GM12873 (cell line): ENCODE measurements at regions not wholly inside any gene's neighbourhood (a gene's known extent, or its start where the extent isn't known, plus 50 kb on each side); places are given as distances from the start of the nearest gene placed in this dataset.

Experiments
- CTCF ChIP-seq: IDR thresholded peaks from 2 replicates; pipeline ENCODE4 v1.5.1; 2012; ENCODE audit warnings: low read depth, mild to moderate bottlenecking, moderate library complexity, low read length, control low read depth; ENCODE audit not compliant: insufficient read depth; ENCODE audit errors: missing control alignments

GRCh38 chr10:33067481-33067880, 109.5 kb upstream of the ITGB1 start:
- TF ChIP-seq CTCF: no peak

GRCh38 chr10:33066558-33067236, 108.7 kb upstream of the ITGB1 start:
- TF ChIP-seq CTCF: no peak

GRCh38 chr10:33065111-33065510, 107.1 kb upstream of the ITGB1 start:
- TF ChIP-seq CTCF: no peak

- no peak for TF ChIP-seq CTCF
These were observed 106.7 kb upstream of the ITGB1 start for GRCh38 chr10:33064706-33065105.

- no peak for TF ChIP-seq CTCF
These were observed 99.6 kb upstream of the ITGB1 start for GRCh38 chr10:33057620-33058019.

- TF ChIP-seq CTCF: no peak
These were observed 99.0 kb upstream of the ITGB1 start for GRCh38 chr10:33056828-33057596.

GRCh38 chr10:33055625-33056024, 97.6 kb upstream of the ITGB1 start:
- no peak for TF ChIP-seq CTCF
